Astrocyte of the spinal cord (primary cell): ENCODE measurements at regions not wholly inside any gene's neighbourhood (a gene's known extent, or its start where the extent isn't known, plus 50 kb on each side); places are given as distances from the start of the nearest gene placed in this dataset.

Experiments
- DNase-seq: peaks from one replicate; pipeline ENCODE4 v3.0.0; 2011; ENCODE audit warnings: low read depth, low spot score
- H3K4me3 ChIP-seq: 2 replicates; pipeline ENCODE4 v1.5.1; 2011; ENCODE audit warnings: low read depth, mild to moderate bottlenecking, low read length, moderate library complexity
- CTCF ChIP-seq: IDR thresholded peaks from 2 replicates; pipeline ENCODE4 v1.5.1; 2012; ENCODE audit warnings: low read depth, mild to moderate bottlenecking, low read length, inconsistent platforms
- in situ Hi-C: cut with HindIII; loops from 2 replicates; pipeline ENCODE4 v1.10.0; 2017; ENCODE audit warnings: low sequenced_read_pairs

GRCh38 chr9:88645879-88646199, 110.9 kb downstream of the NXNL2 start:
- DNase-seq: no peak
- in situ Hi-C loops: no loop called here
- TF ChIP-seq CTCF: no peak
- H3K4me3 ChIP-seq: no peak overlapping the region

- DNase-seq: no peak
- no peak for TF ChIP-seq CTCF
- in situ Hi-C loops: no loop called here
- no peak overlapping the region for H3K4me3 ChIP-seq
These were observed 111.7 kb downstream of the NXNL2 start for GRCh38 chr9:88646539-88647300.

GRCh38 chr9:88651682-88652633, 117.0 kb downstream of the NXNL2 start:
- no peak overlapping the region for H3K4me3 ChIP-seq
- peak; percentile 95 for DNase-seq
- in situ Hi-C loops: no loop called here
- TF ChIP-seq CTCF: peak; percentile 43

- in situ Hi-C loops: no loop called here
- H3K4me3 ChIP-seq: no peak overlapping the region
- no peak for TF ChIP-seq CTCF
- DNase-seq: peak; percentile 25
These were observed 117.9 kb downstream of the NXNL2 start for GRCh38 chr9:88652876-88653275.

- no peak overlapping the region for H3K4me3 ChIP-seq
- in situ Hi-C loops: no loop called here
- no peak for DNase-seq
- no peak for TF ChIP-seq CTCF
These were observed 118.4 kb downstream of the NXNL2 start for GRCh38 chr9:88653406-88653805.

GRCh38 chr9:88653911-88654310, 118.9 kb downstream of the NXNL2 start:
- DNase-seq: peak; percentile 44
- no peak for TF ChIP-seq CTCF
- no peak overlapping the region for H3K4me3 ChIP-seq
- in situ Hi-C loops: no loop called here
